GM21390 (cell line): ENCODE measurements at regions not wholly inside any gene's neighbourhood (a gene's known extent, or its start where the extent isn't known, plus 50 kb on each side); places are given as distances from the start of the nearest gene placed in this dataset.

ENCODE experiments used
- ATAC-seq: cut with Tn5 transposase; IDR thresholded peaks from one replicate; pipeline ENCODE4 v1.9.1; 2021; ENCODE audit not compliant: unreplicated experiment

DNA sequence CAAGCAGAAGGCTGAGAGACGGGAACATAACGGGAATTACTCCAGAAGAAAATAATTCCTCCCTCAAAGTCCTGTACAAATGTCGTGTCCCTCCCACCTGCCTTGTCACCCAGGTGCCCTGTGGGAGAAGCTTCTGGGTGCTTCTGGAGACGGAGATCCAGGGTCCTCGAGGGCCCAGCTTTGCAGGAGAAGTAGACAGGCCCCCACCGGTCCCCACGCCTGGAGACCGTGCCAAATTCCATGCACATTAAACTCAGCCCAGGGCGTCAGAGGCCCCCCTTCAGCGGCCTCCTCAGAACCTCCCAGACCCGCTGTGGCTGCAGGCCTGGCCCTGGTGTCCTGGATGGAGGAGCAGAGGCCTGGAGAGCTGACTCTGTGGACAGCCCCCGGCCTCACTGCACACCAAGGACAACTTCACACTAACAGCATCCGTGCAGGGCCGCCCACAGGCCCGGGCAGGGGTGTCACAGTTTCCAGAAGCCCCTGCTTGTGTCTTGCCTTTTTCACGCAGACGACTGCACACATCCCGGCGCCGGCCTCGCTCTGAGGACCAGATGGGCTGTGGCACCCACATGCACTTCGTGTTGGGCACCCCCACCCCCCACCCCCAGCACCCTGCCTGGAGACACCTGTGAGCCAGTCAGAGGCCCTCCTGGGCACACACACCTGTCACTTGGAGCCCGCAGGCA, 734.3 kb downstream of the BRD1 start:
- no peak for ATAC-seq

DNA sequence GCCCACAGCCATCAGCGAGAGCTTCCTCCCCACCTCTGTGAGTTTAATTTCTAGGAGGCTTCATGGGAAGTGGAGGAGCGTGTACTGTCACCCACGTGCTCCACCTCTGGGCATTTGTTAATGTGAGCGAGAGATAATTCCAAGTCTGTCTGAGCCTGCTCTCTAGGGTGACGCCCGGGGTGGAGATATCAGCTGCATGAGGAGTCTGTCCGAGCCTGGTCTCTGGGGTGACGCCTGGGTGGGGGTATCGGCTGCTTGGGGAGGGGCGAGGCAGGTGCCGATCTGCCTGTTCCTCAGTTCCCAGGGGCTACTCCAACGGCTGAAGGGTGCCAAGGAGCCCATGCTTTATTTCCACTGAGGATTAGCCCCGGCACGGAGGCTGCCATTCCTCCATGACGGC, 735.0 kb downstream of the BRD1 start:
- no peak for ATAC-seq

DNA sequence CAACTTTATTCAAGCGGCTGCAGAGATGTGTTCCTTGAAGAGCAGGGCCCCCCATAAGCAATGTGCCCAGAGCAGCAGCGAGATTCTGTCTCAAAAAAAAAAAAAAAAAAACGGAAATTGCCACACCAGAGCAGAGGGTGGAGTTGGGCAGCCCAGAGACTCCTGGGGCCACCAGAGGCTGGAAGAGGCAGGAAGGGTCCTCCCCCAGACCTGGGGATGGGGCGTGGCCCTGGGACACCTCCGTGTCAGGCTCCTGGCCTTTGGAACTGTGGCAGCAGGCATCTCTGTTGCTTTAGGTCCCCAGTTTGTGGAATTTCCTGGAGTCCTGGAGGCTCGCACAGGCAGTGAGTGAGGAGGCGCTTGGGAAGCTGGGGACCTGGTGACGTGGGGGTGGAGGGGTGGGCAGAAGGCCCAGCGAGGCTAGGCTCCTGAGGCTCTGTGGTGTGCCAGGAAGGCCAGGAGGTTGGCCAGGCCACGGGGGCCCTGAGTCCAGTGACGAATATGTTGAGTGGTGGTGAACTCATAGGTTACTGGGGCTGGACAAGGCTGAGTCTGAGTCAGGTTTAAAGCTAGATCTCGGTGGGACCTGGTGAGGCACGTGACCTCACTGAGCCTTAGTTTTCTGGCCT, 735.6 kb downstream of the BRD1 start:
- ATAC-seq, result no peak

DNA sequence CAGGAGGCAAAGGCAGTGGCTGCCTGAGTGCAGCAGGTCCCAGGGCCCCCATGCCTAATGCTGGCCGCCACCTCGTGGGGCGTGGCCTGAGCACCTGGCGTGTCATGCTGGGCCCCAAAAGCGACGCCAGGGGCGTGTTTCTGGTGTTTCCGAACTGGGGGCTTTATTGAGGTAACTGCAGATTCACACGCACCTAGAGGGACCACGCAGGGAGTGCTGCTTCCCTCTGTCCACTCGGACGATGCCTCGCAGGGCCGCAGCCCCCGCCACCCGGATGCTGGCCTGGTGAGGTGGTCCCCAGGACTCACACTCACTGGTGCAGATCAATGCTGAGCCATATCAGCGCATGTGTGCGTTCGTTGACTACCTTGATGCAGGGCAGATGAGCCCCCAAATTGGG, 736.2 kb downstream of the BRD1 start:
- no peak for ATAC-seq

DNA sequence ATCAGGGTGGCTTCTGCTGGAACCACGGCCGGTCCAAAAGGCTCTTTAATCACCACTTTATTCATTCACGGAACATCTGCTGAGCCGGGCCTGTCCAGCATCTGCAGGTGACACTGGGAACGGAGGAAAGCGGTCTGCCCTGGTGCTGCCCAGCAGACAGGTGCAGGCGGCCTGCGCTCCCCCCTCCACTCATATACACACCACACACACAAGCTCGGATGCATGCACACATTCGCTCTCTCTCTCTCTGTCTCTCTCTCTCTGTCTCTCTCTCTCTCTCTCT, 736.9 kb downstream of the BRD1 start:
- ATAC-seq, result no peak

DNA sequence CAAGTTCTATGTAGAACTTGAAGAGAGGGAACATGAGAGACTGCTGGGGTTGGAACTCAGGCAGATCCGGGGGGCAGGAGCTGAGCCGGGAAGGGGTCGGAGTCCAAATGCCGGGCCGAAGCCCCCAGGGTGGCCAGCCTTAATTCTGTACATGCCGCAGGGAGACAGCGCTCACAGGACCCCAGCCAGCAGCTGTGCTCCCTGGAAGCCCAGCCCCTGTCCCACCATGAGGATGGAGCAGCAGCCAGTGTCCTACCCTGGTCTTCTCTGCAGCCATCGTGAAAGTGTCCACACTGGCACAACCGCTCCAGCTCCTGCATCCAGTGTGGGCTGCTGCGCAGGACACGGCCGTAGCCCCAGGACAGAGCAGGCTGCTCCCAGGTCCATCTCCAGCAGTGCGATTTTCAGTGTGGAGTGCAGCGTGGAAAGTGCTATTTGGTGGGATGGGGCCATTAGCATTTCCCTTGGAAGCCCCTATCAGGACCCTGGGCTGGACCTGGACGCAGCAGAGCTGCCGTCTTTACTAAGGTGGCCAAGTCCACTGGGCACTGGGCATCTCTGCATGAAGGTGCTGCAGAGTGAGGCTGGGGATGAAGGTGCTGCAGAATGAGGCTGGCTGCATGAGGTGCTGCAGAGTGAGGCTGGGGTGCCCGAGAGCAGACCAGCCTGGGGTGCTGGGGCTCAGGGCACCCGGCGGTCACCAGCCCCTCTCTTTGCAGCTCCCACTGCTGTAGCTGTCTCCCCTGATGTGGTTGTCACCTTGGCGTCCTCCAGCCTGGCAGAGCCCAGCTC, 737.4 kb downstream of the BRD1 start:
- ATAC-seq, result no peak

DNA sequence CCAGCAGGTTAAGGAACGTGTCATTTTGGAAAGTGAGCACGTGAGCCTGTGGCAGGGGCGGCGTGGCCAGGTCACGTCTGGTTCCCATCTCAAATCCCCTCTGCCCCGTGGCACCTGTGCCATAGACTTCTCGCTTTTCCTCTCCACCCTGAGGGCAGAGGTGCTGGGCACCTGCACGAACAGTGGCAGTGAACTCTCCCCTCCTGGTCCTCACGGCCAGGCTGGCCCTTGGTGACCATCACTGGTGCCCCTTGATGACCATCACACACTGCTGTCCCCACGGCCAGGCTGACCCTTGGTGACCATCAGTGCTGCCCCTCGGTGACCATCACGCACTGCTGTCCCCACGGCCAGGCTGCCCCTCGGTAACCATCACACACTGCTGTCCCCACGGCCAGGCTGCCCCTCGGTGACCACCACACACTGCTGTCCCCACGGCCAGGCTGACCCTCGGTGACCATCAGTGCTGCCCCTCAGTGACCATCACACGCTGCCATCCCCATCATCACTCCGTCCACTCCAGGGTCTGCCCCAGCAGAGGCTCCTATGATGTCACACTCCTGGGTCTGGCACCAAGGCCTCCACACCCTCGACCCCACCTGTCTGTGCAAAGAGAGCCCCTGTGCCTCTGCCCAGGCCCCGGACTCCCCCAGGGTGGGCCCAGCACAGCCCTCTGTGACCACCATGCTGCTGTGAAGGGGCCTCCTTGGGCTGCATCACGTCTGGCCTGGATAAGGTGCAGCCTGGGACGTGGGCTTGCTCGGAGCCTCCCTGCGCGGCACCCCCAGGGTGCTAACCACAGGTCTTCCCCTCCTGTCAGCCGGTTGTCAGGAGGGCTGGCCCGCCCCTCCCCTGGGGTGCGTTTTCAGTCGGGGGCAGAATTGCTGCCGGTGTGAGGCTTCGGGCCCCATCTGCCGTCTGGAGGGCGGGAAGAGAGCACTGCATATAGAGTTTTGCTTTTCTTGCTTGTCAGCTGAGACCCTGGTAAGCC, 738.6 kb downstream of the BRD1 start:
- no peak for ATAC-seq

DNA sequence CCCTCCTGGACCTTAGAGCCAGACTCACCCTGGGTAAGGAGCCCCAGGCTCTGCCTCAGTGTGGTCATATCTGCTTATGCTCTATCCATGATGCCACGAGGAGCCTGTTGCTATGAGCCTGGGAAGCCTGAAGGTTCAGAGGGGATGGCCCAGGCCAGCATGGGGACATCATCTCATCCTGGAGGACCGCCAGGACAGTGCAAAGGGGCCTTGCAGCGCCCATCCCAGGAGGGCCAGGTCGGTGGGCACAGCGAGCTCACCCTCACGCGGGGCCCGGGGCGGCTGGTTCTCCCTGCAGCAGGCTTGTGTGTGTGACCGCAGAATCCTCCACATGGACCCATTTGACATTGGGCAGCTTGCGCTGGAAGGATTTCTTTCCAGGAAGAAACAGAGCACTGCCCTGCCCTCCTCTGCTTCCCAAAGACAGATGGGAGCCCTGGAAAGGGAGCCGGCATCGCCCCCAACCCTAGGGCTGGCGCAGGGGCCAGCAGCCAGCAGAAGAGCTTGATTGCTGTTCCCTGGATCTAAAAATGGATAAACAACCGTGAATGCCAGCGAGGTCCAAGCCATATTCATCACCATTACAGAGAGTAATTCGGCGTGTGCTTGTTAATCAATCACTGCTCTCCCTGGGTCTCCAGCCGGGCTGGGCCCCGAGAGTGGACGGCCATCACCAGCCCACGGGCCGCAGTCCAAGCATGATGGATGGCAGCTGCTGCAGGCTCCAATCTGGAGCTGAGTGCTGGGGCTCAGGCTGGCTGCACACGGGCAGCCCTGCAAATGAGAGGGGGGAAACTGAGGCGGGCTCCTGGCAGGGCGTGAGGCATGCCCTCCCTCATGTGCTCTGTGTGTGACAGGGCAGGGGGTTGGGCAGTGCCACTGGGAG, 739.7 kb downstream of the BRD1 start:
- ATAC-seq, result no peak

DNA sequence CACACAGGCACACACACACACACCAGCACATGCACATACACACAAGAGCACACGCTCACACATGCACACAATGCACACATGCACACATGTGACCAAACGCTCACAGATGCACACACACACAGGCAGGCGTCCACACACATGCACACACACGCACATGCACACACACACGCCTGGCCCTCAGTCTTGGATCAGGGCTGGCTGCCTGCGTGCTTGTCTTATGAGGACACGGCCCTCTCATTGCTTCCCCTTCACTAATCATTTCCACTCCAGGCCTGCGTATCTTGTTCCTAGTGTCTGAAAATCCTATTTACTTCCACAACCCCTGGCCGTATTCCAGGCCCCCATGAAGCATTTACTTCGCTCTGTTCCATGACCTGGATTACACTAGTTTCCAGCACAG, 740.5 kb downstream of the BRD1 start:
- ATAC-seq, result no peak

DNA sequence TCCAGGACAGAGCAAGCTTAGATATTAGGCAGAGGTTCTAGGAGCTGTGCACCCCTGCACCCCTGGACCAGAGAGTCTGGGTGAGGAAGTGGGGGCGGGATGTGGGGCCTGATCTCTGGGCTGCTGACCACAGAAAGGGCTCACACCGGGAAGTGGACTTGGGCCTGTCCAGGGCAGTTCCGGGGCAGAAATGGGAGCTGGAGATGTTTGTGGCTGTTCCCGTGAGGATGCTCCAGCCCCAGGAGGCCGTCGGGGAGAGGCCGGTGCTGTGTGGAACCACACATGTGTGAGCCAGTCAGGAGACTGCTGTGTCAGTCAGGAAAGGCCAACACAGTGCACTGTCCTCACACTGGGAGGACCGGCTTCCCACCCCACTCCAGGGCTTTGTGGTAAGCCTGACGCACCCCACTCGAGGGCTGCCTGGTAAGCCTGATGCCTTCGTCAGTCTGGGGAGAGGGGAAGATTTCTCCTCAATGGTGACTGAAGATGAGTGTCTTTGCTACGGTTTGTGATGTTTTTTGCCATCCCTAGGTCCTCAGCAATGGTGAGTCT, 741.0 kb downstream of the BRD1 start:
- no peak for ATAC-seq

DNA sequence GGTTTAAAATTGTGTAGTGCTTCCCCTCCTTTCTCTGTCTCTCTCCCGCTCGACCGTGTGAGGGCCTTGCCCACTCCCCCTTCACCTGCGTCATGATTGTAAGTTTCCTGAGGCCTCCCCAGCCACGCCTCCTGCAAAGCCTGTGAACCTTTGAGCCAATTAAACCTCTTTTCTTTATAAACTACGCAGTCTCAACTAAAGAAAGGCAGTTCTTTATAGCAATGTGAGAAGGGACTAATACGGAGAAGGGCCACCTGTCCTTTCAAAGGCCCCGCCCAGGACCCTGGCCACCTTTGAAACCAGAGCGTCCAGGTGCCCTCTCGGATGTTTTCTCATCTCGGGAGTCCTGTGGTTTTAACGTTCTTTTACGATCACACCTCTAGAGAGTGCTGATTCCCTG, 741.5 kb downstream of the BRD1 start:
- ATAC-seq, result no peak

DNA sequence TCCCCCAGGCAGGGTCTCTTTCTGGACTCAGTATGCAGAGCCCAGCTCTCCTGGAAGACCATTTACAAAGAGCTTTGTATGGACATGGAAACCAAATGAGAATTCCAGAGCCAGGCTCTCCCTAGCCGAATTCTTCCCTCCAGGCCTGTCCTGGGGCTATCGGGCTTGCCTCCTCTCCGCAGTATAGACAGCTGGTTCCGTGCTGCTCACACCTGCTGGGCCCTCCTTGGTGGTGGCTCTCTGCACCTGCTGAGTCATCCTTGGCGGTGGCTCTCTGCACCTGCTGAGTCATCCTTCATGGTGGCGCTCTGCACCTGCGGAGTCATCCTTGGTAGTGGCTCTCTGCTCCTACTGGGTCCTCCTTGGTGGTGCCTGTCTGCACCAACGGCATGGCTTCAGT, 743.5 kb downstream of the BRD1 start:
- ATAC-seq, result no peak

DNA sequence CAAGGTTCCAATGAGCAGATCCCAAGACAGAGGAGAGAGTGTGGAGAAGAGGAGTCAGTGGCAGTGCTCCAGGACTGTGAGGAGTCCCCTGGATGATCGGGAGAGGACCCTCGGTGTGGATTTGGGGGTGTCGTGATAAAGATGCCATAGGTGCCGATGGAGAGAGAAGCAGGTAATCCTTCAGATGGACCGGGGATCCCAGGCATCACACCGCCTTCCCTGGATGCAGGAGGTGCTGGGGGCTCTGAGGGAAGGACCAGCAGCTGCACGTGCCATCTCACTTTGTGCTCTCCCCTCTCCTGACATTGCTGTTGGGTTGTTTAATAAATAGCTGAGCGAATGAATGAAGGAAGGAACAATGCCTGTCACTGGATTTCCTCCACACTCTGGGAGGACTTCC, 744.1 kb downstream of the BRD1 start:
- no peak for ATAC-seq

DNA sequence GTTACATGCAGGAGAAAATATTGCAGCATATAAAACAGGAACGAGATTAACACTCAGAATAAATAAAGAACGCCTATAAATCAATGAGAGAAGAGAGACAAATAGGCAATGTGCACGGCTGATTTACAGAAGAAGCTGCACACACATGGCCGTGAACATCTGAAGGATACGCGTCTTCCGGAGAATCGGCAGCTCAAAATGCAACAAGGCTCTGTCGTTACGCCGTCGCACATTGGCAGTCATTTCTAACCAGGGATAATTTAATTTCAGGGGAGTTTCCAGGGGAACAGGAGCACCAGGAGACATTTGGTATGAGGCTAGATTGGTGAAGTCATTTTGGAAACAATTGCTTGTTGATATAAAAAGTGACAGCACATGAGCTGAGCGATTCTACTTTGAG, 745.2 kb downstream of the BRD1 start:
- ATAC-seq, result no peak

DNA sequence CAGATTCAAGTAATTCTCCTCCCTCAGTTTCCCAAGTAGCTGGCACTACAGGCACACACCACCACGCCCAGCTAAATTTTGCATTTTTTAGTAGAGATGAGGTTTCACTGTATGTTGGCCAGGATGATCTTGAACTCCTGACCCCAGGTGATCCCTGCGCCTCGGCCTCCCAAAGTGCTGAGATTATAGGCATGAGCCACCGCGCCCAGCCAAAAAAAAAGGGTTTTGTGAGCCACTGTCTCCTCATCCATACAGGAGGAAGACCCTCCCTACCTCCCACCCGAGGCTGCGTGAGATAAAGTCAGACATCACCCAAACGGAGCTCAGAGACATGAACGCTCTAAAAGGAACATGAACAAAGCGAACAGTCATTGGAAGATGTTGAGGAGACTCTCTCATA, 745.7 kb downstream of the BRD1 start:
- no peak for ATAC-seq

DNA sequence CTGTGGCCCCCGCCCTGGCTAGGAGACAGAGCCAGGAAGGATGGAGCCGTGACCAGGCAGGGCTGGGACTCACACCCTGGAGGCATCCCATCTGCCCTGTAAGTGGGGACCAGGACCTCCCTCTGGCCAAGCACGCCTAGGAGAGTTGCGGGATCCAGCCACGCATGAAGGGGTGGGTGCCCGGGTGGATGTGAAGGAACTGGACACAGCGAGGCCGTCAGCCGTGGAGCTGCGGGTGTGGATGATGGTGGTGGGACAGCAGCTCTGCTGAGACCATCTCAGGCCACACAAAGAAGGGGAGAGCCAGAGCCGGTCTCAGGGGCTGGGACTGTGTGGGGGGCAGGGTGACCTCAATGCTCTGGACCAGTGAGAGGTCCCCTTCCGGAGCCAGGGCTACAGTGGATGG, 746.4 kb downstream of the BRD1 start:
- ATAC-seq, result no peak

DNA sequence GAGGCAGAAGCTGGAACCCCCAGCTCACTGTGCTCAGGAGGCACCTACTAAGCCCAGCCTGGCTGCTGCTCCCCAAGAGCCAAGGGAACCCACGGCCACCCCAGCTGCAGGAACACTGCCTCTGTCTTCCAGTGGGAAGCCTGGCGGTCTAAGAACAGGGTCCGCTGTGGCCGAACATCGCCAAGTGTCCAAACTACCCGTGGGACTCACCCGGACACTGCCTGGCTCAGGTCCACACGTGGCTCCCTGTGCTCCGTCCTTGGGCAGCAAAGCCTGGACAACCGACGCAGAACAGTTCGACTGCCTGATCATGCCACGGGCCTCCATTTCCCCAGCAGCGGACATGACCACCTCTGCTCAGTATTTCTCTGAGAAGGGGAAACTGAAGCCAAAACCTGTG, 747.0 kb downstream of the BRD1 start:
- ATAC-seq, result no peak

DNA sequence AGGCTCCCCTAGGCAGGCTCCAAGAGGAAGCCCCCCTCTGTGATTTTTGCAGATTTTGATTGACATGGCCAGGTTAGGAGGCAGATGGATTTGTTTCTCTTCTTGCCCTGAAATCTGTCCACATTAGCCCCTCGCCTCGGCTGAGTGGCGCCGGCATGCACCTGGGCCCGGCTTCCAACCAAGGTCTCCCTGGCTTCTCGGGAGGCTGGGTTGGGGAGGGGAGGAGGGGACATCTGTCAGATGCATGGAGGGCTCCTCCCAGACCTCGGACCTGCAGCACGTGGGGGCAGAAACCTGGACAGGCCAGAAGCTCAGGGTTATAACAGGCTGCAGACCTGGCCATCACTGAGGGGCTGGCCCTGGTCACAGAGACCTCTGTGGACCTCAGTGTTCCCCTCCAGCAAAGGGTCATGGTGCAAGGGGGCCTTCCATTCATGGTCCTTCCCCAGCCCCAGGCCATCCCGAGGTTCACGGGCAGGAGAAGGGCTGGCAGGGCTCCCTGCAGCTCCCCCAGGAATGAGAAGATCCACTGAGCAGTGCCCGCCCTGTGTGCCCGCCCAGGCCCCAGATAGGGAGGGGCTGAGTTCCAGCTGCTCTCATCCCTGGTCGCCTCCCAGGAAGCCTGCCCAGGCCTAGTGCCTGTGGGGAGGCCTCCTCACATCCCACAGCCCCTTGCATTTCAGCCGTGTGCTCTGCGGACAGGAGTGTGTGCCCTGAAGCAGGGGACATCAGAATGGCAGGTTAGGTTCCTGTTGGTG, 747.8 kb downstream of the BRD1 start:
- no peak for ATAC-seq

DNA sequence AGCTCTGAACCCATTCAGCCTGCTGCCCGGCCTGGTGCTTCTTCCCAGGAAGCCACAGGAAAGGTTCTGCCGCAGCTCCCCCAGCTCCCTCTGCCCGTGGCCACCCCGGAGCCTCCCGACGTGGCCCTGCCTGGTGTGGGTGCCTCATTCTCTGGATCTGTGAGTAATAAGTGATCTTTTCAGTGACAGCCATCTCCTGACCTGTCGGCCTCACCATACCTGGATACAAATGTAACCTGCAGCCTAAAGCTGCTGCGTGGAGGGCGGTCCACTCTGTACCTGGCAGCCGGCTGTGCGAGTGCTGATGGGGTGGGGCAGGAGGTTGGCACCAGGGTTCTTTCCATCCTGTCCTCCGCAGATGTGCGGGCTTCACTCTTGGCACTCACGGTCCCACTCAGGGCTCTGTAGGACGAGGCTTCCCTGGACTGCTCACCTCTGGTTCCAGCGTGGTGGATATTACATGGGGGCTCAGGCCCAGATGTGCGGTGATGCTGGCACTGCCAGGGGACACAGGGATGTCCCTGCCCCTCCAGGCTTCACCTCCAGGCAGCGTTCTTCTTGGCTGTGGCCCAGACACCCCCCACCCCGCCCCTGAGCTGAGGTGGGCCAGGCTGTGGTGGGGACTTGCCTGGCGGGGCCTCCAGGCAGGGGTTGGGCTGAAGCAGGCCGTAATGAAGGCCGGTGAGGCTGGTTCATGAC, 748.5 kb downstream of the BRD1 start:
- no peak for ATAC-seq
